ENCODE measurements at regions not wholly inside any gene's neighbourhood (a gene's known extent, or its start where the extent isn't known, plus 50 kb on each side); places are given as distances from the start of the nearest gene placed in this dataset.

GRCh38 chr6:15113587-15113986, 132.3 kb upstream of the JARID2 start:
- TF ChIP-seq, protein P1, sequence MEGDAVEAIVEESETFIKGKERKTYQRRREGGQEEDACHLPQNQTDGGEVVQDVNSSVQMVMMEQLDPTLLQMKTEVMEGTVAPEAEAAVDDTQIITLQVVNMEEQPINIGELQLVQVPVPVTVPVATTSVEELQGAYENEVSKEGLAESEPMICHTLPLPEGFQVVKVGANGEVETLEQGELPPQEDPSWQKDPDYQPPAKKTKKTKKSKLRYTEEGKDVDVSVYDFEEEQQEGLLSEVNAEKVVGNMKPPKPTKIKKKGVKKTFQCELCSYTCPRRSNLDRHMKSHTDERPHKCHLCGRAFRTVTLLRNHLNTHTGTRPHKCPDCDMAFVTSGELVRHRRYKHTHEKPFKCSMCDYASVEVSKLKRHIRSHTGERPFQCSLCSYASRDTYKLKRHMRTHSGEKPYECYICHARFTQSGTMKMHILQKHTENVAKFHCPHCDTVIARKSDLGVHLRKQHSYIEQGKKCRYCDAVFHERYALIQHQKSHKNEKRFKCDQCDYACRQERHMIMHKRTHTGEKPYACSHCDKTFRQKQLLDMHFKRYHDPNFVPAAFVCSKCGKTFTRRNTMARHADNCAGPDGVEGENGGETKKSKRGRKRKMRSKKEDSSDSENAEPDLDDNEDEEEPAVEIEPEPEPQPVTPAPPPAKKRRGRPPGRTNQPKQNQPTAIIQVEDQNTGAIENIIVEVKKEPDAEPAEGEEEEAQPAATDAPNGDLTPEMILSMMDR (conservative IDR thresholded peaks at IDR 0.05; ENCODE audit: low read depth in 2 of 2) = 0 out of 4 replicates have a peak, but pooled peaks of 1 of the 2 experiments have one; percentile 11
- TF ChIP-seq, protein P2, sequence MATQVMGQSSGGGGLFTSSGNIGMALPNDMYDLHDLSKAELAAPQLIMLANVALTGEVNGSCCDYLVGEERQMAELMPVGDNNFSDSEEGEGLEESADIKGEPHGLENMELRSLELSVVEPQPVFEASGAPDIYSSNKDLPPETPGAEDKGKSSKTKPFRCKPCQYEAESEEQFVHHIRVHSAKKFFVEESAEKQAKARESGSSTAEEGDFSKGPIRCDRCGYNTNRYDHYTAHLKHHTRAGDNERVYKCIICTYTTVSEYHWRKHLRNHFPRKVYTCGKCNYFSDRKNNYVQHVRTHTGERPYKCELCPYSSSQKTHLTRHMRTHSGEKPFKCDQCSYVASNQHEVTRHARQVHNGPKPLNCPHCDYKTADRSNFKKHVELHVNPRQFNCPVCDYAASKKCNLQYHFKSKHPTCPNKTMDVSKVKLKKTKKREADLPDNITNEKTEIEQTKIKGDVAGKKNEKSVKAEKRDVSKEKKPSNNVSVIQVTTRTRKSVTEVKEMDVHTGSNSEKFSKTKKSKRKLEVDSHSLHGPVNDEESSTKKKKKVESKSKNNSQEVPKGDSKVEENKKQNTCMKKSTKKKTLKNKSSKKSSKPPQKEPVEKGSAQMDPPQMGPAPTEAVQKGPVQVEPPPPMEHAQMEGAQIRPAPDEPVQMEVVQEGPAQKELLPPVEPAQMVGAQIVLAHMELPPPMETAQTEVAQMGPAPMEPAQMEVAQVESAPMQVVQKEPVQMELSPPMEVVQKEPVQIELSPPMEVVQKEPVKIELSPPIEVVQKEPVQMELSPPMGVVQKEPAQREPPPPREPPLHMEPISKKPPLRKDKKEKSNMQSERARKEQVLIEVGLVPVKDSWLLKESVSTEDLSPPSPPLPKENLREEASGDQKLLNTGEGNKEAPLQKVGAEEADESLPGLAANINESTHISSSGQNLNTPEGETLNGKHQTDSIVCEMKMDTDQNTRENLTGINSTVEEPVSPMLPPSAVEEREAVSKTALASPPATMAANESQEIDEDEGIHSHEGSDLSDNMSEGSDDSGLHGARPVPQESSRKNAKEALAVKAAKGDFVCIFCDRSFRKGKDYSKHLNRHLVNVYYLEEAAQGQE (IDR thresholded peaks at IDR 0.05; ENCODE audit: unreplicated experiment) = no peak
- TF ChIP-seq EZH2phosphoT487 (IDR thresholded peaks at IDR 0.05; ENCODE audit: unreplicated experiment) (no peak), EZH2 (IDR thresholded peaks at IDR 0.05; ENCODE audit: low read depth, unreplicated experiment) (no peak), POLR2AphosphoS5 (IDR thresholded peaks at IDR 0.05; ENCODE audit: low read depth) (no peak), JUNB (IDR thresholded peaks at IDR 0.05; ENCODE audit: unreplicated experiment) (no peak)
